GM23338 (cell line): ENCODE measurements at regions not wholly inside any gene's neighbourhood (a gene's known extent, or its start where the extent isn't known, plus 50 kb on each side); places are given as distances from the start of the nearest gene placed in this dataset.

Experiments
- ATAC-seq: fragments of 200-7000 bp; cut with Tn5 transposase; 3 replicates; pipeline ENCODE4 v1.9.1; 2020
- DNase-seq: peaks from one replicate; pipeline ENCODE4 v3.0.0-alpha.2; 2015; ENCODE audit warnings: low spot score
- H2AFZ ChIP-seq: fragments of 200-600 bp; sonication (generic); 2 replicates; pipeline ENCODE4 v1.8.0; 2016; ENCODE audit warnings: antibody characterized with exemption, mild to moderate bottlenecking, moderate library complexity
- H3F3A ChIP-seq: fragments of 200-600 bp; sonication (generic); replicated peaks from 2 replicates; pipeline ENCODE4 v1.8.0; 2017; ENCODE audit warnings: antibody characterized with exemption, mixed run types, low read depth
- H3K27ac ChIP-seq: fragments of 200-600 bp; sonication (generic); 2 replicates; pipeline ENCODE4 v1.6.1; 2016; ENCODE audit warnings: low read depth
- H3K27me3 ChIP-seq: fragments of 200-600 bp; sonication (generic); 2 replicates; pipeline ENCODE4 v1.8.0; 2016; ENCODE audit warnings: mild to moderate bottlenecking, mixed run types, moderate library complexity; ENCODE audit not compliant: insufficient read depth
- H3K36me3 ChIP-seq: fragments of 200-600 bp; sonication (generic); 2 replicates; pipeline ENCODE4 v1.8.0; 2016; ENCODE audit warnings: mild to moderate bottlenecking; ENCODE audit not compliant: insufficient read depth
- H3K4me1 ChIP-seq: fragments of 200-600 bp; sonication (generic); 2 replicates; pipeline ENCODE4 v1.8.0; 2016; ENCODE audit warnings: mild to moderate bottlenecking, moderate library complexity; ENCODE audit not compliant: insufficient read depth
- H3K4me2 ChIP-seq: fragments of 200-600 bp; sonication (generic); 2 replicates; pipeline ENCODE4 v1.7.1; 2017; ENCODE audit warnings: mixed run types
- H3K4me3 ChIP-seq: fragments of 200-600 bp; sonication (generic); 2 replicates; pipeline ENCODE4 v1.6.1; 2016; ENCODE audit warnings: mixed run types
- H3K79me2 ChIP-seq: fragments of 200-600 bp; sonication (generic); replicated peaks from 2 replicates; pipeline ENCODE4 v1.8.0; 2017; ENCODE audit warnings: mild to moderate bottlenecking; ENCODE audit not compliant: insufficient read depth
- H3K9me2 ChIP-seq: fragments of 200-600 bp; sonication (generic); 2 replicates; pipeline ENCODE4 v1.8.0; 2017; ENCODE audit not compliant: insufficient read depth
- H4K20me1 ChIP-seq: fragments of 200-600 bp; sonication (generic); replicated peaks from 2 replicates; pipeline ENCODE4 v1.8.0; 2017; ENCODE audit warnings: mild to moderate bottlenecking; ENCODE audit not compliant: insufficient read depth
- H3K27ac Mint-ChIP-seq: 2 replicates; pipeline ENCODE4 v1.8.0; 2020; ENCODE audit warnings: inconsistent platforms, mild to moderate bottlenecking, moderate library complexity, mixed read lengths
- H3K27me3 Mint-ChIP-seq: 3 replicates; pipeline ENCODE4 v1.8.0; 2022; ENCODE audit warnings: low read depth, mild to moderate bottlenecking, moderate library complexity, mixed read lengths, inconsistent platforms; ENCODE audit not compliant: insufficient read depth, poor library complexity
- H3K36me3 Mint-ChIP-seq: 3 replicates; pipeline ENCODE4 v1.8.0; 2021; ENCODE audit warnings: low read depth, mild to moderate bottlenecking, inconsistent platforms, moderate library complexity, mixed read lengths
- H3K4me1 Mint-ChIP-seq: 3 replicates; pipeline ENCODE4 v1.8.0; 2020; ENCODE audit warnings: mild to moderate bottlenecking, inconsistent platforms, mixed read lengths
- H3K4me3 Mint-ChIP-seq: 3 replicates; pipeline ENCODE4 v1.8.0; 2021; ENCODE audit warnings: moderate library complexity, mild to moderate bottlenecking, inconsistent platforms, mixed read lengths
- H3K9me3 Mint-ChIP-seq: 3 replicates; pipeline ENCODE4 v1.8.0; 2020; ENCODE audit warnings: moderate library complexity, mild to moderate bottlenecking, inconsistent platforms, mixed read lengths
- CTCF ChIP-seq, 2 experiments: fragments of 200-600 bp in 1 of 2; sonication (generic) in 1 of 2; conservative IDR thresholded peaks; 2 replicates each; pipeline versions ENCODE4 v1.5.1 to v1.6.1; 2016 to 2017; ENCODE audit warnings: antibody characterized with exemption in 2 of 2, low read depth in 2 of 2, mild to moderate bottlenecking in 2 of 2, moderate library complexity in 1 of 2
- EZH2phosphoT487 ChIP-seq: fragments of 200-600 bp; sonication (generic); IDR thresholded peaks from one replicate; pipeline ENCODE4 v1.8.1; 2018; ENCODE audit warnings: antibody characterized with exemption; ENCODE audit not compliant: unreplicated experiment
- JUNB ChIP-seq: IDR thresholded peaks from one replicate; pipeline ENCODE4 v1.6.1; 2016; ENCODE audit warnings: antibody characterized with exemption; ENCODE audit not compliant: unreplicated experiment
- POLR2AphosphoS5 ChIP-seq: IDR thresholded peaks from 2 replicates; pipeline ENCODE4 v1.6.1; 2016; ENCODE audit warnings: antibody characterized with exemption, low read depth
- REST ChIP-seq: IDR thresholded peaks from one replicate; pipeline ENCODE4 v1.6.1; 2018; ENCODE audit warnings: antibody characterized with exemption; ENCODE audit not compliant: unreplicated experiment
- STAT1 ChIP-seq: IDR thresholded peaks from one replicate; pipeline ENCODE4 v1.6.1; 2016; ENCODE audit warnings: antibody characterized with exemption; ENCODE audit not compliant: unreplicated experiment
- ZNF114 ChIP-seq: fragments of 250-450 bp; sonication (Bioruptor Pico); IDR thresholded peaks from 2 replicates; pipeline ENCODE4 v1.5.0; 2020; ENCODE audit warnings: mild to moderate bottlenecking, moderate library complexity
- ZNF462 ChIP-seq: fragments of 250-450 bp; sonication (Bioruptor Pico); IDR thresholded peaks from 2 replicates; pipeline ENCODE4 v1.5.0; 2020; ENCODE audit warnings: mild to moderate bottlenecking, moderate library complexity

GRCh38 chr5:62097361-62097760, 208.6 kb upstream of the KIF2A start (continued):
- no peak for TF ChIP-seq ZNF462 (CRISPR knock-in tag)
- TF ChIP-seq STAT1 = no peak
- no peak for TF ChIP-seq ZNF114 (CRISPR knock-in tag)
- no peak for TF ChIP-seq REST
- TF ChIP-seq EZH2phosphoT487 = no peak
- TF ChIP-seq POLR2AphosphoS5 = no peak

- ATAC-seq (no peak), DNase-seq (no peak)
- Histone ChIP-seq H3K27me3 (no peaks in the 10 kb centered on the region), H3K79me2 (no peaks in the 10 kb centered on the region), H3K36me3 (no peaks in the 10 kb centered on the region), H3K9me2 (peaks cover 3% of the 10 kb centered on the region), H3K4me2 (no peak overlapping the region), H3K4me1 (no peaks in the 10 kb centered on the region), H3K27ac (no peak overlapping the region), H3F3A (no peaks in the 10 kb centered on the region), H3K4me3 (no peak overlapping the region), H2AFZ (no peak overlapping the region), H4K20me1 (no peaks in the 10 kb centered on the region)
- peaks cover 13% of the 10 kb centered on the region for H3K9me3 Mint-ChIP-seq
- TF ChIP-seq REST = no peak
- TF ChIP-seq CTCF (conservative IDR thresholded peaks at IDR 0.05; ENCODE audit: low read depth in 2 of 2) = no peak
- no peak for TF ChIP-seq JUNB
- H3K27ac Mint-ChIP-seq = no peak overlapping the region
- H3K4me3 Mint-ChIP-seq = no peak overlapping the region
- H3K27me3 Mint-ChIP-seq = no peaks in the 10 kb centered on the region
- H3K4me1 Mint-ChIP-seq = no peaks in the 10 kb centered on the region
- peaks cover 7% of the 10 kb centered on the region; the same call in 1 of the 3 replicates for H3K36me3 Mint-ChIP-seq
Measured at GRCh38 chr5:62100201-62100600, 205.8 kb upstream of the KIF2A start.
